ENCODE measurements at regions not wholly inside any gene's neighbourhood (a gene's known extent, or its start where the extent isn't known, plus 50 kb on each side); places are given as distances from the start of the nearest gene placed in this dataset.

DNA sequence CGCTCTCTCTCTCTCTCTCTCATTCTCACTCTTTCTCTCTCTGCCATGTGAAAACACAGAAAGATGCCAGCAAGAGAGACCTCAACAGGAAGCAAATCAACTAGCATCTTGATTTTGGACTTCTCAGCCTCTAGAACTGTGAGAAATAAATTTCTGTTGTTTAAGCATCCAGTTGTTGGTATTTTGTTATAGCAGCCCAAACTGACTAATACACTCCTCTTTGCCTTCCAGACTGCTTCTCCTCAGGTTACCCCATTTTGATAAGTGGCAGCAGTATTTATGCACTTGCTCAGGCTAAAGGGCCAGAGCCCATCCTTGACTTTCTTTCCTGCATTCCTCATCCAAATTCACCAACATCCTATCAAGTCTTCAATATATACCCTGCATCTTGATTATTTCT, 76.6 kb upstream of the NANOGP8 start:
- no peak for DNase-seq (ENCODE audit: low read depth)

GRCh38 chr15:35159170-35159569, 74.1 kb upstream of the NANOGP8 start:
- no peak for DNase-seq (ENCODE audit: low read depth)

DNA sequence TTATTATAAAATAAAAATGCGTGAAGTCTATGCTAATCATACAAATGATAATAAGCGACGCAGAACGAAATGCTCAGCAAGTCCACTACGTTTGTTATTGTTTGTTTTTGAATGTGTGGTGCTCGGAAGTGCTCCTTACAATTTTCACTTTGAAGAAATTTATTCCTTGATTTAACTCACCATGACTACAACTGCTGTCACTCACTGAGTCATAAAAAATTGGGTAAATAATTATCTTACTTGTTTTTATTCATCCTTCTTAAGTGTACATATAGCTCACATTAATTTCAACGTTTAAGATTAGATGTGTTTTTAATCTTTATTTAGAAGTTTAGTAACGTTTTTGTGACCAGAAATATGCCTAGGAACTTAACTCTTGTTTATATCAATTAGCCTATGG, 66.7 kb upstream of the NANOGP8 start:
- DNase-seq (ENCODE audit: low read depth), result no peak

- DNase-seq (ENCODE audit: low read depth), result no peak
These were observed 66.3 kb upstream of the NANOGP8 start for GRCh38 chr15:35151381-35151780.

GRCh38 chr15:35150361-35150760, 65.3 kb upstream of the NANOGP8 start:
- DNase-seq (ENCODE audit: low read depth), result no peak

DNA sequence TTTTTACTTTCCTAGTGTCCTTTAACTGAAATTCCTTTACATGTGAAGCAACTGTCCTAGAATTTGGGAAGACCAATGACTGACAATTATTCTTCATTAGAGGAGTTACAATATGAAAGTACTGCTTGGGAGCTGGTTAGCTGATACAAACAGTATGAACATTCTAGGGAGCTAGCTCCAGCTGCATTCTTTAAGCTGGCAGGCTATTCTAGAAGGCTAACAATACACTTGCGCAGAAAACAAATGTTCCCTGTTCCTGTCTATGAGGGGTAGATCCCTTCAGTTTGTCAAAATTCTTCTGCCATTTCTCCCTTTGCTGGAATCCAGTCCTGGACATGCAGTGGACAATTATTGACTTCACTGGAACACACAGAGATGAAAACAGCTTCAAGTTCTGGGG, 60.2 kb upstream of the NANOGP8 start:
- no peak for DNase-seq (ENCODE audit: low read depth)

GRCh38 chr15:35142578-35142977, 57.5 kb upstream of the NANOGP8 start:
- DNase-seq (ENCODE audit: low read depth), result no peak

- DNase-seq (ENCODE audit: low read depth), result peak; percentile 79
These were observed 56.8 kb upstream of the NANOGP8 start for GRCh38 chr15:35141743-35142471.

DNA sequence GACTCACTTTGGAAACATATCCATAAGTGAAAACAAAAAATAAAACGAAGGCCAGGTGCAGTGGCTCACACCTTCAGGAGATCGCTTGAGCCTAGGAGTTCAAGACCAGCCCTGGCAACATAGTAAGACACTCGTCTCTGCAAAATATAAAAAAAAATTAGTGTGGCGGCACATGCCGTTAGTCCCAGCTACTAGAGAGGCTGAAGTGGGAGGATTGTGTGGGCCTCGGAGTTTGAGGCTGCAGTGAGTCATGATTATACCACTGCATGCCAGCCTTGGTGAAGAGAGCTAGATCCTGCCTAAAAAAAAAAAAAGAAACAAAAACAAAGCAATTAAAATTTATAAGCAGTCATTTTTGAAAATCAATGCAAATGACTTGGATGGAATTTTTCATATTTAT, 54.7 kb upstream of the NANOGP8 start:
- peak; percentile 34 for DNase-seq (ENCODE audit: low read depth)

- DNase-seq (ENCODE audit: low read depth), result no peak
These were observed 52.1 kb upstream of the NANOGP8 start for GRCh38 chr15:35137190-35137574.

DNA sequence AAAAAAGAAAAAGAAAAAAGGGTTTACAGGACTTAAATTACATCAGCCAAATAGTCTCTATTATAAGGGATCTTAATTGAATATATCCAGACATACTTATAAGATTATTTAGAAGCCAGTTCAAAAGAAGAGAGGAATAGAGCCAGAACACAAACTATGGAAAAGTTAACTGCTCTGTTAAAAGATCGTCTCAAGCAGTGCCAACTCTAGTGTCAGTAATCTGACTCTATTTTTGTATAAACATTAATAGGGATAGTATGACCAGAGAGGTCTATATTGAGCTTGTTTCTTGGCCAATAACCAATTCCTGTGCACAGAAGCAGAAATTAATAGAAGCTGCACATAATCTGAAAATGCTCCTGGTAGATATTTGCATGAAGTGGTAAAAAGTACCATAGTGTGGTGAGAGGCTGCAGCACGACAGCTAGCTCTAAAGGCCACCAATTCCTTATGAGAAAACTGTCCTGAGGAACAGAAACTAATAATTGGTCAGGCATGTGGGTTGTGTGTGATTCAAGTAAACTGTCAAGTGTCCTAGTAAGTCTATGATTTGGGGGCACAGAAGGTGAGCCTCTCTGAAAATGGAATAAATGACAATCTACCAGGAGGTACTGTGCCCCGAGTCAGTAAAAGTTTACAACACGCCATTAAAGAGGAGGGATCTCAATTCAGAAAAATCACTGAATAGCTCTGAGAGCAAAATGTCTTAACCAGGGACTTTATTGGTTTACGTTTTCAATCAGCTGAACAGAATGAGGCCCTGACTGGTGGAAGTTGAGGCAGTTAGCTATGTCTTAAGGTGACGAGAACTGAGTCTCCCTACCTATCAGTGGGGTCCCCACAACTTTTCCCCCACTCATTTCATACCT, 51.5 kb upstream of the NANOGP8 start:
- no peak for DNase-seq (ENCODE audit: low read depth)

Measured in M059J (cell line).